Cerebellar cortex (tissue), 1 donor: ENCODE measurements at regions not wholly inside any gene's neighbourhood (a gene's known extent, or its start where the extent isn't known, plus 50 kb on each side); places are given as distances from the start of the nearest gene placed in this dataset.
"Not testable (repeated sequence)": the region's sequence is repeated elsewhere in the genome, so short reads cannot be mapped to it uniquely, and the experiment has no call there.

Source experiments
- DNase-seq: peaks from one replicate; pipeline ENCODE4 v3.0.0-alpha.2; 2015; ENCODE audit warnings: low spot score

DNA sequence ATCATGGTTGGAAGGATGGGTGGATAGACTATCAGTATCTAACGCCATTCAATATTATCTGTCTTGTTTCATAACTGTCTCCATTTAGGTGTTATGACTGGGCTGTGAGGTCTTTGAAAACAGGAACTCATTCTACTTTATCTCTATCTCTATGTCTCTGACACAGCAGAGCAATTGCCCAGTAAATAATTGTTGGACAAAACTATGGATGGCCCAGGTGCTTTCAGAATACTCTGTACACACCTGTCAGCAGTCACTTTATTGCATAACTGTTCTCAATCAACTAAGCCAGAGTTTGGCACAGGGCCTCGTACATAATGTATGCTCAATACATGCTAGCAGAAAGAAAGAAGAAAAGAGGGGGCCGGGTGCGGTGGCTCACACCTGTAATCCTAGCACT is 210.3 kb downstream of the OPA1 start:
- DNase-seq = no peak

GRCh38 chr3:193805448-193805847 is 212.4 kb downstream of the OPA1 start:
- DNase-seq = peak; percentile 4

GRCh38 chr3:193808317-193808716 is 215.3 kb downstream of the OPA1 start:
- DNase-seq = no peak

DNA sequence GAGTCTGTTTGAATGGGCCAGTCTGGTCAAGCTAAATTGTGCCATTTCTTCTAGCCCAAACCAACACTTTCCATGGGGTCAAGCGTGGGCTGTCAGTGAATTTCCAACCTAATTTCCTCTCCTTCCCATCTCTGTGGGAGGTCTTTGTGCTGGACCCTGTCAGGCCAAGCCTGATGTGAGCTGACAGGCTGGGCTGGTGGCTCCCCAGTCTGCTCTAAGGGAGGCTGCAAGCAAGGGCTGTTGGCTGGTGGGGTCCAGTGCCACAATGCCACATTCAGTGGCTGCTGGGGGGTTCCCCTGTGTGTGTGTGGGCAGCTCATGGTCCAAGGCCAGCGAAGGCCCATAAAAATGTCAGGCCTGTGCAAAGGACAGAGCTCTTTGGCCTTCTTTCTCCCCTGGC is 216.1 kb downstream of the OPA1 start:
- no peak for DNase-seq

DNA sequence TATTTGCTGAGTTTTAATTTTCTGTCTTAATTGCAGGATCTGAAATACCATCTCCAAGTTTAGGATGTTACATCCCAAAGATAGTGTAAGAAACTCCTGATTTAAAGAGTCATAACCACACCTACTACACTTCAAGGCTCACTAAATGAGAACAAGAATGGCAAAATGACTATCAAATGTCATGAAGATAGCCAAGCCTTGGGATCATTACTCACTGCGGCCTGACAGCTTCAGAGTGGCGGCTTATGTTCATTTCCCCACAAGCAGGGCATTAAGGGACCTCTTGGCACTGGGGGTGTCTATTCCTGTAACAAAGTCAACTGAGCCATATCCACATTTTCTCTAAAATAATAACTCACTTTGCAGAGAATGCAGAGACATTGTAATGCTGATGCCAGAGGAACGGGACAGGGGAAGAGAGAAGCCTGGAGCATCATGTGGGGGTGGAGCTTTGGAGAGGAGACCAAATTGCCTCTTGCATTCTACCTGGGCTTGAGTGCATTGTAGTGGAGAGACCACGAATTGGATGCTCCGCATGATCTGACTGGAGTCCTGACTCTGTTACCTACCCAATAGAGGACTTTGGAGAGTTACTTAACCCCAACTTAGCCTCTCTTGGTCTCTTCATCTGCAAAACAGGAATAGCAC is 219.2 kb downstream of the OPA1 start:
- no peak for DNase-seq

DNA sequence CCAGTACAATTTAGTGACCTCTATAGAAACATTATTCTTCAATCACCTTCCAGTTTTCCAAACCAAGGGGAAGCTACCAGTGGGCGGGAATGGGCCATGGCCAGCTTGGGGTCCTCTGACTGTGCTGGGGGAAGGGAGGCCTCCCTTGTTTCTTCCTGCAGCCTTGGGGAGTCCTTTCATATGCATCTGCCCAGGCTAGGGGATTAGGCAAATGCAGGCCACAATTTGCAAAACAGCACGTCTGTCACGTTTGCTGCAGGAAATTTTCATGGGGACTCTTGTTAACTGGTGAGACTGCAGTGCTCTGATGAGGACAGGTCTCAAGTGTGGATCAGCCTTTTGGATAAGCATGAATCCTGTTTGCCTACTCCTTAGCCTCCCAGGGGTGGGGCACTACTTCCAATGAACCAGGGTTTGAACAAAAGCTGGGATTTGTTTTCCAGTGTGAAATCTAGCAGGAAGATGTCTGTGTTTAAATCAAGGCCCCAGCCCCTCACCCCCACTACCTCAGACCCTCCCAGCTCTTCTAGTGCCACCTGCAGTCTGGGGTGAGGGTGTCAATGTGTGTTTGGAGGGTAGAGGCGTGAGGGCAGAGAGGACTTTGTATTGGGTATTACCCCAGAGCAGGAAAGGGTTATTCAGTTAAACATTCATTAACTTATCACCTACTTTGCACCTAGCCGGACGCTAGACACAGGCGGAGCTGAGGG is 219.9 kb downstream of the OPA1 start:
- no peak for DNase-seq

- DNase-seq = no peak
These were observed 220.5 kb downstream of the OPA1 start for GRCh38 chr3:193813501-193813830.

DNA sequence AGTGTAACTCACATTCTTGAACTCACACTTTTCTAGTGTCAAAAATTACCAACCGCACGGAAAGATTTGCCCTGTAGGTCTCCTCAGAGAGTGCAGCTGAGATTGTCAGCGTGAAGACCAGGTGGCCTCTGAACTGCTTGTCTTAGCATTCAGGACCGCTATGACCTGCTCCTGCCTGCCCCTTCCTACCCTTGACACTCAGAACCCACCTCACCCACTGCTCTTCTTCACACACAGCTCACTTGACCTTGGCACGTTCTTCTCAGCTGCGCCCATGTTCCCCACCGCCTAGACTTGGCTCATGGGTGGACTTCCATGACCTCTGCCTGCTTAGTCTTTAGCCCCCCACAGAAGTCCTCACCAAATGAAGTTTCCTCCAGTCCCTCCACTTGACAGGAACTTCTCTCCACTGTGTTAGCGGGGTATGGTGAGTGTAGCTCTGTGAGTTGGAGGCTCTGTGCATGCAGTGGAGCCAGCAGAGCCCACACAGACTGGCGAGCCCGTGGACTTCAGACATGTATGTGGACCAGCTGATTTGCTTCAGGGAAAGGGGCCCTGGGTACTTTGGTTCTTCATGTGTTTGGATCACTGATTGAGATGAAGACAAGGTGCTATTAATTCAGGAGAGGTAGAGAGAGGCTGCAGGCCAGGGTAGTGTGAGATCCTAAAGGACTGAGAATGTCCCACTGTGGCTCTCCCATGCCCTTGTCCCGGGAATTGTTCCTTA is 221.3 kb downstream of the OPA1 start:
- no peak for DNase-seq

GRCh38 chr3:193815246-193816027 is 222.4 kb downstream of the OPA1 start:
- DNase-seq = no peak

- DNase-seq = no peak
These were observed 223.0 kb downstream of the OPA1 start for GRCh38 chr3:193816028-193816395.

DNA sequence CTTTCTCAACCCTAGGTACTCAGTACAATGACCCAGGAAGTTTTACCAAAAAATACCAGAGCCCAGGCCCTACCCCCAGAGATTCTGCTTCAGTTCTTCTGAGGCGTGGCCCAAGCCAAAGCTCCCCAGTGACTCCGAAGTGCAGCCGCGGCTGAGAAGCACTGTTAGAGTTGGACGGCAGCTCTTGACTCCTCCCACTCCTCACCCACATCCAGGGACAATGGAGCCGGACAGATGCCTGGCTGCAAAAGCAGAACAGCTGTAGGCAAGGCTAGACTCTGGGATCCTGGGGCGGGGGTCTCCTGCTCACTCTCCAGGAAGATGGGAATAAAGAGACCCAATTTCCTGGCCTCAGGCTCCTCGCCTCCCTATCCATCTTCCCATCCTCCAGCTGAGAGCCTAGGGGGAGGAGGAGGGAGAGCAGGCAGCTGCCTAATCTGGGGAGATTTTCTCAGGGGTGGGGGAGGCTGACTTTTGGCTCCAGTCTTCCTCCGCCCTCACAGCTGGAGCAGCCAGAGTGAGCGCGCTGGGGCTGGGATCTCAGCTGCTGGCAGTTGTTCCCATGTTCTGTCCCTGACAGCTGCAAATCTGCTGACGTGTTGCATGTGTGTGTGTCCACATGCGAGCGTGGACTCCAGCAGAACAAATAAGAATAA is 223.8 kb downstream of the OPA1 start:
- no peak for DNase-seq

DNA sequence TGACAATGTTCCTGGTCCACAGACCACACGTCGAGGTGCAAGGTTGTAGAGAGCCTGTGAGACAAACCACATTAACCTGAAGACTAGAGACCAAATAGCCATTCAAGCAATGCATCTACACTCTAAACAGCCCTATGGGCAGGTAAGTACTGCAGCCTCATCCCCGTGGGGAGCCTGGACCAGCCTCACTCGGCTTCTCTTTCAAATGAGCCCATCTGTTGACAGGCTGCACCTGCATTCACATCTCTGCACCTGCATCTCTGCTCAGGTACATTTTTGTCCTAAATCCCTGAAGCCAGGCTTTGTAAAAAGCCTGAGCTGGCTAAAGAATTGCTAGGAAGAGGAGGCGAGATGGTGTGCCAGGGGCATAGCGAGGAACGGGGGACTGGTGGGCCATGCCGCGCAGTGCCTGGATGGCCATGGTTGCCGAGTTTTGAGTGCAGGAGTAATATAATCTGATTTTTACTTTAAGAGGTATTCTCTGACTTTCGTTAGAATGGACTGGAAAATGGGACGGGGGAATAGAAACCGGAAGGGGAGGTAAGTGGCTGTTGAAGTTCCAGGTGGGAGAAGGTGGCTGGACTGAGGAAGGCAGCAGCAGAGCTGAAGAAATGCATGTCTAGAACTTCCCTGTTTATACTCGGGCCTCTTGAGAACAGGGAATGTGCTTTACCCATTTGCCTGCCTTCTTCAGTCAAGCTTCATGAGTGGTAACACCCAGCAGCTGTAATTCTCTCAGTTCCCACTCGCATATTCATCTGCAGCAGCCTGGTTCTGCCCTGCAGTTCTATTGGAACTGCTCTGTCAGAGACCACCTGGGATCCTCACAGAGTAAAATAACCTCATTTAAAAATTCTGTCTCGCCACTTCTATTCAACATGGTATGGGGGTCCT is 226.4 kb downstream of the OPA1 start:
- DNase-seq = no peak

- DNase-seq = no peak
These were observed 228.2 kb downstream of the OPA1 start for GRCh38 chr3:193821151-193821668.

DNA sequence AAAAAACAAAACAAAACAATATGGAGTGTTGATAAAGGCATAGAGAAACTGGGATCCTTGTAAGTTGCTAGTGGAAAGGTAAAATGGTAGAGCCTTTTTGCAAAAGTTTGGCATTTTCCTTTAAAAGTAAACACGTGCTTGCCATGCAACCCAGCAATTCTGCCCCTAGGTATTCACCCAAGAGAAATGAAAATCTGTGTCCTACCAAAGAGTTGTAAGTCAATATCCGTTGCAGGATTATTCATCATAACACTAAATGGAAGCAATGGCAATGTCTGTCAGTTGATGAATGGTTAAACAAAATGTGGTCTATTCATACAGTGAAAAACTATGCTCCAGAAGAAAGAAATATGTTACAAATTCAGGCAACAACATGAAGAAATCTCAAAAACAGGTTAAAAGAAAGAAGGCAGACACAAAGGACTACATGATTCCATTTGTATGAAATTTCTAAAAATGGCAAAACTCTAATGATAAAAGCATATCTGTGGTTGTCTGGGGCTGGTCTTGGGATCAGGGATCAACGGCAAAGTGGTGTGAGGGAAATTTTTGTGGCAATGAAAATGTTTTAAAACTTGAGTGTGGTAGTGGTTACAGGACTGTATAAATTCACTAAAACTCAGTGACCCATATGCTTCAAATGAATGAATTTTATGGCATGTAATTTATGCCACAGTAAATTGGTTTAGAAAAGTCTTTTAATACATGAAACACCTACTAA is 229.6 kb downstream of the OPA1 start:
- no peak for DNase-seq

DNA sequence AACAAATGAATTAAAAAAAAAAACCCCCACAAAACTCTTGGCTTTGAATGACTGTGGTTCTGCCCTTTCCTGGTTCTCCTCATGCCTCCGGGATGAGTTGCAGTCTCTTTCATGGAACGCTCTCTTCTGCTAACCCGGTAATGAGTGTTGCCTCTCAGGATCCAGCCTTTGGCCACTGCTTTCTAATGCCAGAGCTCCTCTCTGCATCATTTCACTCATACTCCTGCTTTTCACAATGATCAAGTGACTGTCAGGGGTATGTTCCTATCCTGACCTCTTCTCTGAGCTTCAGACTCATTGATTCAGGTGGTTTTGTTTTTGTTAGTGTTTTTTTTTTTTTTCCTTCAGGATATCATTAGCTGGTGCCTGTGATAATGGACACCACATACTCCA is 230.2 kb downstream of the OPA1 start:
- not testable (repeated sequence) for DNase-seq

- DNase-seq = no peak
These were observed 231.4 kb downstream of the OPA1 start for GRCh38 chr3:193824365-193824764.

DNA sequence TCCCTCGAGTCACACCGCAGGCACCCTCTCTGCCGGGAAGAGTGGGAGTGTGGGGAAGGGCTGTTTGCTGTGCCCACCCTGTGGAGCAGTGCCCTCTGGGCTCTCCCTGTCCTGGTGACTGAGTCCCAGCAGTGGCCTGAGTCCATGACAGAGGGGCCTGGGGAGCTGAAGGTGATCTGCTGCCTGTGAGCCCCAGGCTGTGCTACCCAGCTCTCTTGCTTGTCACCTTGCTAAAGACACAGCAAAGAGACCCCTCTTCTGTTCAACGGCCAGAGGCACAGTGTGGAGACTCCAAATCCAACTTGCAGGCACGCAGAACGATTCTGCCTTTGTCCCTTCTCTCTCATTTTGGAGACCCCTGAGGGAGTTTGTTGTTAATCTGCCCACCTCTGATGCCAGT is 232.6 kb downstream of the OPA1 start:
- no peak for DNase-seq

- no peak for DNase-seq
These were observed 233.3 kb downstream of the OPA1 start for GRCh38 chr3:193826159-193826795.

DNA sequence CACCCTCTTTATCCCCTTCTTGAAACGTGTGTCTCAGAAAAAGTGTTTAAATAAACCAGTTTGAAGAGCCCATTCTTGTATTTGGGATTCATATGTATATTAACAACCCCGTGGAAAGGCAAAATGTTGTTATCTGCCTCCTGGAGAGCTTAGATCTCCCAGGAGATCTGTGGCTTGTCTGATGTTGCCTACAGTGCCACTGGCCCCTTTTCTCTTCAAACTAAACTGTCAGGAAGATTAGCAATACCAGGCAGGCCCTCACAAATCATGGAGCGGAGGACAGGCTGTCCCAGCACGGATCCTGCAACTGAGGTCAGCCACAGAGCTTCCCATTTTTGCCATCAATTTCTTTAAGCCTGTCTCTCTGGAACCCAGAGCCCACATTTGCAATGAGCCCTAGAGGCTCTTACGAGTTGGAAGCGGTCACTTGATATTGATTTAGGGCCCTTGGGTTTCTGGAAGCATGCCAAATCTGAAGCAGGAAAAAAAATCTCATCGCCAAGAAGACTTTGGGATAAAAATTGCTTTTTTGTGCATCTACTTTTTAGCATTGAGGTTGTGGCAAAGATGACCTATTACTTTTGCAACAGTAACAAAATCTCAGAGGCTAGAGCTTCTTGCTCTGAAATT is 234.1 kb downstream of the OPA1 start:
- no peak for DNase-seq
